ENCODE measurements at regions not wholly inside any gene's neighbourhood (a gene's known extent, or its start where the extent isn't known, plus 50 kb on each side); places are given as distances from the start of the nearest gene placed in this dataset.

GRCh38 chr4:158001756-158002155 lies 171.1 kb downstream of the GASK1B start:
- Histone ChIP-seq H3K4me3 (no peak overlapping the region), H3K36me3 (no peaks in the 10 kb centered on the region), H3K27ac (peak overlapping the region in 1 of 8 donors; percentile 35), H3K9me3 (no peaks in the 10 kb centered on the region), H3K27me3 (replicated peaks in 1 of 7) (no peaks in the 10 kb centered on the region), H3K4me1 (peaks cover 0 to 16% (median 3%) of the 10 kb centered on the region in 6 donors)
- intact Hi-C loops (cut with DNase I; ENCODE audit: low total_unique reads): no loop called here
- DNase-seq: no peak
- TF ChIP-seq POLR2A (IDR thresholded peaks at IDR 0.05) (no peak), POLR2AphosphoS5 (IDR thresholded peaks at IDR 0.05) (no peak), CTCF (IDR thresholded peaks at IDR 0.05 in 8 of 11, conservative IDR thresholded peaks at IDR 0.05 in 3 of 11) (no peak)
- 62 to 85% (median 71%) methylated on average over 2 of the region's 2 CpGs for WGBS, 5 donors

GRCh38 chr4:157999723-158000122 lies 173.1 kb downstream of the GASK1B start:
- Histone ChIP-seq H3K27me3 (replicated peaks in 1 of 7) (no peaks in the 10 kb centered on the region), H3K27ac (no peak overlapping the region), H3K9me3 (no peaks in the 10 kb centered on the region), H3K36me3 (no peaks in the 10 kb centered on the region), H3K4me3 (no peak overlapping the region), H3K4me1 (peaks cover 0 to 11% (median 0%) of the 10 kb centered on the region in 6 donors)
- 89 to 100% (median 96%) methylated on average over 1 of the region's 1 CpG for WGBS, 5 donors
- intact Hi-C loops (cut with DNase I; ENCODE audit: low total_unique reads): loop anchor here (10.0 kb wide), 1 partner anchor 175 kb away; the partner anchor contains the start of gene GASK1B
- no peak for TF ChIP-seq CTCF (IDR thresholded peaks at IDR 0.05 in 8 of 11, conservative IDR thresholded peaks at IDR 0.05 in 3 of 11)
- TF ChIP-seq POLR2A (IDR thresholded peaks at IDR 0.05): no peak
- TF ChIP-seq POLR2AphosphoS5 (IDR thresholded peaks at IDR 0.05): no peak
- no peak for DNase-seq

GRCh38 chr4:157997296-157997695 lies 175.5 kb downstream of the GASK1B start:
- no peaks in the 10 kb centered on the region for H3K9me3 ChIP-seq
- no peaks in the 10 kb centered on the region for H3K27me3 ChIP-seq (replicated peaks in 1 of 7)
- H3K36me3 ChIP-seq: no peaks in the 10 kb centered on the region
- WGBS, 5 donors: 85 to 98% (median 90%) methylated on average over 1 of the region's 1 CpG
- H3K4me3 ChIP-seq: no peak overlapping the region
- TF ChIP-seq POLR2AphosphoS5 (IDR thresholded peaks at IDR 0.05): no peak
- TF ChIP-seq CTCF (IDR thresholded peaks at IDR 0.05 in 8 of 11, conservative IDR thresholded peaks at IDR 0.05 in 3 of 11): no peak
- TF ChIP-seq POLR2A (IDR thresholded peaks at IDR 0.05): no peak
- H3K4me1 ChIP-seq: peaks cover 0 to 10% (median 4%) of the 10 kb centered on the region in 6 donors
- H3K27ac ChIP-seq: no peak overlapping the region
- no peak for DNase-seq
- intact Hi-C loops (cut with DNase I; ENCODE audit: low total_unique reads): loop anchor here (10.0 kb wide), 1 partner anchor 178 kb away; the partner anchor contains the start of gene GASK1B

GRCh38 chr4:157996061-157997028 lies 176.5 kb downstream of the GASK1B start:
- Histone ChIP-seq H3K4me1 (peaks cover 0 to 17% (median 10%) of the 10 kb centered on the region in 6 donors), H3K27me3 (replicated peaks in 1 of 7) (no peaks in the 10 kb centered on the region), H3K27ac (peak overlapping the region in 3 of 8 donors; percentile 13 to 42 (median 35)), H3K4me3 (no peak overlapping the region), H3K9me3 (no peaks in the 10 kb centered on the region), H3K36me3 (no peaks in the 10 kb centered on the region)
- WGBS, 5 donors: 40 to 55% (median 47%) methylated on average over 6 of the region's 6 CpGs
- TF ChIP-seq CTCF (IDR thresholded peaks at IDR 0.05 in 8 of 11, conservative IDR thresholded peaks at IDR 0.05 in 3 of 11) (no peak), POLR2A (IDR thresholded peaks at IDR 0.05) (no peak), POLR2AphosphoS5 (IDR thresholded peaks at IDR 0.05) (no peak)
- intact Hi-C loops (cut with DNase I; ENCODE audit: low total_unique reads): loop anchor here (10.0 kb wide), 1 partner anchor 178 kb away; the partner anchor contains the start of gene GASK1B
- DNase-seq: no peak

Data from spleen (tissue), 11 donors.